Transverse colon (tissue), 4 donors: ENCODE measurements at regions not wholly inside any gene's neighbourhood (a gene's known extent, or its start where the extent isn't known, plus 50 kb on each side); places are given as distances from the start of the nearest gene placed in this dataset.
"Not testable (repeated sequence)": the region's sequence is repeated elsewhere in the genome, so short reads cannot be mapped to it uniquely, and the experiment has no call there.

ENCODE experiments used
- DNase-seq: peaks from one replicate; pipeline ENCODE4 v3.0.0-alpha.2; 2019
- H3K27ac ChIP-seq, 4 donors: fragments of 200-600 bp; sonication (generic); 2 replicates each; pipeline ENCODE4 v1.5.1; 2016 to 2018; ENCODE audit warnings: inconsistent platforms in 4 of 4
- H3K27me3 ChIP-seq: fragments of 200-600 bp; sonication (generic); 2 replicates; pipeline ENCODE4 v1.5.1; 2017; ENCODE audit warnings: inconsistent platforms
- H3K36me3 ChIP-seq, 4 donors: fragments of 200-600 bp; sonication (generic); 2 replicates each; pipeline ENCODE4 v1.5.1; 2017 to 2019; ENCODE audit warnings: inconsistent platforms in 4 of 4
- H3K4me1 ChIP-seq, 4 donors: fragments of 200-600 bp; sonication (generic); 2 replicates each; pipeline ENCODE4 v1.5.1; 2017 to 2020; ENCODE audit warnings: inconsistent platforms in 4 of 4
- H3K4me3 ChIP-seq, 4 donors: fragments of 200-600 bp; sonication (generic); 1 replicate in 1 of 4; 2 replicates in 3 of 4; pipeline versions ENCODE4 v1.5.1 to v1.6.1; 2017 to 2019; ENCODE audit warnings: inconsistent platforms in 4 of 4
- H3K9me3 ChIP-seq, 2 donors: fragments of 200-600 bp; sonication (generic); 2 replicates each; pipeline ENCODE4 v1.5.1; 2017 to 2019; ENCODE audit warnings: inconsistent platforms in 2 of 2
- EP300 ChIP-seq: sonication (generic); formaldehyde crosslinking; IDR thresholded peaks from one replicate; pipeline ENCODE4 v1.6.1; 2017; ENCODE audit warnings: antibody characterized with exemption, low read depth
- POLR2A ChIP-seq: fragments of 450-650 bp; IDR thresholded peaks from one replicate; pipeline ENCODE4 v1.6.1; 2016; ENCODE audit warnings: antibody characterized with exemption, mild to moderate bottlenecking, moderate library complexity
- POLR2AphosphoS5 ChIP-seq, 3 donors: sonication (generic); formaldehyde crosslinking; IDR thresholded peaks; one replicate each; pipeline ENCODE4 v1.6.1; 2016; ENCODE audit warnings: antibody characterized with exemption in 3 of 3
- WGBS, 2 donors: methylation state at CpG; one replicate each; pipeline ENCODE4 v1.1.5; 2018; ENCODE audit warnings: low coverage in 1 of 2; 5-methylcytosine and 5-hydroxymethylcytosine counted together
- in situ Hi-C, 4 donors: fragments of 200-750 bp; cut with MboI; loops; one replicate each; pipeline versions ENCODE4 v1.15.0 to v1.15.1; 2017; ENCODE audit warnings: low sequenced_read_pairs in 3 of 4, low pct_ligation_motif_present in 1 of 4, low pct_unique_long_range_greater_than_20kb in 1 of 4
- intact Hi-C: fragments of 100-400 bp; cut with DNase I; formaldehyde crosslinking; loops from one replicate; pipeline ENCODE4 v1.15.1; 2023; ENCODE audit warnings: low total_unique reads
- TF ChIP-seq, protein P1 (sequence below), 5 experiments: fragments of 200-600 bp in 3 of 5; fragments of 450-650 bp in 2 of 5; sonication (generic) in 3 of 5; IDR thresholded peaks; 1 replicate in 2 of 5; 2 replicates in 3 of 5; pipeline ENCODE4 v1.5.1; 2016 to 2017; ENCODE audit warnings: antibody characterized with exemption in 5 of 5, inconsistent platforms in 3 of 5, mild to moderate bottlenecking in 2 of 5, moderate library complexity in 1 of 5

DNA sequence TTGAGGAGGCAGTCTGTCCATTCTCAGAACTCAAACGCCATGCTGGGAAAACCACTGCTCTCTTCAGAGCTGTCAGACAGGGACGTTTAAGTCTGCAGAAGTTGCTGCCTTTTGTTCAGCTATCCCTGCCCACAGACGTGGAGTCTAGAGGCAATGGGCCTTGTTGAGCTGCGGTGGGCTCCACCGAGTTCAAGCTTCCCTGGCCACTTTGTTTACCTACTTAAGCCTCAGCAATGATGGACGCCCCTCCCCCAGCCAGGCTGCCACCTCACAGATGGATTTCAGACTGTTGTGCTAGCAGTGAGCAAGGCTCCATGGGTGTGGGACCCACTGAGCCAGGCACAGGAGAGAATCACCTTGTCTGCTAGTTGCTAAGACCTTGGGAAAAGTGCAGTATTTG, 375.1 kb downstream of the ZNF33B start:
- H3K4me3 ChIP-seq, H3K4me1 ChIP-seq, H3K9me3 ChIP-seq, H3K36me3 ChIP-seq, in situ Hi-C loops, H3K27ac ChIP-seq, intact Hi-C loops, DNase-seq, H3K27me3 ChIP-seq: not testable (repeated sequence)
- WGBS, 2 donors: 41% methylated on average over 6 of the region's 6 CpGs; no CpG with 5 or more reads in 1 of the 2 donors

DNA sequence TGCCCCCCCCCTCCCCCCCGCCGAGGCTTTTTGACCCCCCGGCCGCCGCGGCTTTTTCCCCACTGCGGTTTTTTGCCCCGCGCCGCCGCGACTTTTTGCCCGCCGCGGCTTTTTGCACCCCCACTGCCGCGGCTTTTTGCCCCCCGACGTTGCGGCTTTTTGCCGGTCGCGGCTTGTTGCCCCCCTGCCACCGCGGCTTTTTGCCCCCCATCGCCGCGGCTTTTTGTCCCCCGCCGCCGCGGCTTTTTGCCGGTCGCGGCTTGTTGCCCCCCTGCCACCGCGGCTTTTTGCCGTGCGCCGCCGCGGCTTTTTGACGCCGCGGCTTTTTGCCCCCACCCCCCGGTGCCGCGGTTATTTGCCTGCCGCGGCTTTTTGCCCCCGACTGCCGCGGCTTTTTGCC, 395.4 kb downstream of the ZNF33B start:
- H3K36me3 ChIP-seq, H3K4me3 ChIP-seq, H3K9me3 ChIP-seq, intact Hi-C loops, in situ Hi-C loops, DNase-seq, H3K4me1 ChIP-seq, H3K27me3 ChIP-seq, H3K27ac ChIP-seq: not testable (repeated sequence)
- no CpG with 5 or more reads among the region's 53 CpGs for WGBS, 2 donors

DNA sequence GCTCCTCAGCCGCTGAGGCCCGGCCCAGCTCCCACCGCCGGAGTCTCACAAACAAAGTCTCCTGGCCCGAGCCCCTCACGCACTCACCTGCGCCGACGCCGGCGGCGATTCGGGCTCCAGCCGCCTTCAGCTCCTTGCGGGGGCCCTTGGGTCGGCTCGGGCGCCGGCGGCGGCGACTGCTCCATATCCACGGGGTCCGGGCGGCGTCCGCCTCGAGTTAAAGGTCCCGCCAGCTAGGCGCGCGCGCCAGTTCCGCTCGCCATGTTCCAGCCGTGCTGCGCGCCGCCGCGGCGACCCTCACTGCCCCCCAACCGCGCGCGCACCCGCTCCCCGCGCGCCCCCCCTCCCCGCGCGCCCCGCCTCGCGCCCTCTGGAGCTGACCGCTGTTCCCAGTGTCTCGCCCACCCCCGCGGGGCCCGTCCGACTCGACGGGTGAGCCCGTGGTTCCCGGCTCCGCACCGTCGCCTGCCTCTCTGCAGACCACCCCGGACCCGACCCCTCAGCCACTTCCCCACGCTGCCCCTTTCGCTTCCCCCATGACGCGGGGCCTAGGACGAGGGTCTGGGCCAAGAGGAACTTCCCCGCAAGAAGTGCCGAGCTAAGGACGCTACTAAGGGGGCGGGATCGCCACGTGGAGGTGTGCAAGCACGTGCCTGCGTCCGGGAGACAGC, 396.1 kb downstream of the ZNF33B start:
- Histone ChIP-seq H3K27ac (no peak overlapping the region), H3K27me3 (no peaks in the 10 kb centered on the region), H3K36me3 (no peaks in the 10 kb centered on the region), H3K9me3 (no peaks in the 10 kb centered on the region), H3K4me1 (no peaks in the 10 kb centered on the region), H3K4me3 (peak overlapping the region in 1 of 4 donors; percentile 6)
- WGBS, 2 donors: 50% methylated on average over 8 of the region's 85 CpGs; no CpG with 5 or more reads in 1 of the 2 donors
- TF ChIP-seq EP300: no peak
- no peak for TF ChIP-seq POLR2AphosphoS5 (IDR thresholded peaks at IDR 0.05)
- no peak for TF ChIP-seq POLR2A
- TF ChIP-seq, protein P1, sequence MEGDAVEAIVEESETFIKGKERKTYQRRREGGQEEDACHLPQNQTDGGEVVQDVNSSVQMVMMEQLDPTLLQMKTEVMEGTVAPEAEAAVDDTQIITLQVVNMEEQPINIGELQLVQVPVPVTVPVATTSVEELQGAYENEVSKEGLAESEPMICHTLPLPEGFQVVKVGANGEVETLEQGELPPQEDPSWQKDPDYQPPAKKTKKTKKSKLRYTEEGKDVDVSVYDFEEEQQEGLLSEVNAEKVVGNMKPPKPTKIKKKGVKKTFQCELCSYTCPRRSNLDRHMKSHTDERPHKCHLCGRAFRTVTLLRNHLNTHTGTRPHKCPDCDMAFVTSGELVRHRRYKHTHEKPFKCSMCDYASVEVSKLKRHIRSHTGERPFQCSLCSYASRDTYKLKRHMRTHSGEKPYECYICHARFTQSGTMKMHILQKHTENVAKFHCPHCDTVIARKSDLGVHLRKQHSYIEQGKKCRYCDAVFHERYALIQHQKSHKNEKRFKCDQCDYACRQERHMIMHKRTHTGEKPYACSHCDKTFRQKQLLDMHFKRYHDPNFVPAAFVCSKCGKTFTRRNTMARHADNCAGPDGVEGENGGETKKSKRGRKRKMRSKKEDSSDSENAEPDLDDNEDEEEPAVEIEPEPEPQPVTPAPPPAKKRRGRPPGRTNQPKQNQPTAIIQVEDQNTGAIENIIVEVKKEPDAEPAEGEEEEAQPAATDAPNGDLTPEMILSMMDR (IDR thresholded peaks at IDR 0.05): no peak
- DNase-seq: no peak
- intact Hi-C loops (no loop called here), in situ Hi-C loops (no loop called here)

DNA sequence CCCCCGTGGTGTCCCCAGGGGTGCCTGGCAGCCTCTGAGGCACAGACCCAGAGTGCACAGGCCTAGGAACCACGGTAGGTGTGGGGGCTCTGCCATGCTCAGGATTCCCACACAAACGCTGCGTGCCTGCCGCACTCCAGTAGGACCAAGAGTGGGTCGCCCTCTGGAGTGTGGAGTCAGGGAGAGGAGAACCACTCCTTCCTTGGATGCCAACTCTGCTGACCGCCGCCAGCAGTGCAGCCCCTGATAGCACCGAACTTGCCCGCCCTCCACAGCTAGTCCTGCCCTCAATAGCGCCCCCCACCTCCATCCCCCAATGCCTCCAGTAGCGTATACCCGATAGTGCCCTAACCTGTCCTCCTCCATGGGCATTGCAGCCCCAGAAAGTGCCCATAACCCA, 402.0 kb downstream of the ZNF33B start:
- H3K27me3 ChIP-seq, DNase-seq, in situ Hi-C loops, H3K4me3 ChIP-seq, intact Hi-C loops, H3K4me1 ChIP-seq, H3K27ac ChIP-seq, H3K9me3 ChIP-seq, H3K36me3 ChIP-seq: not testable (repeated sequence)
- WGBS, 2 donors: 93% methylated on average over 3 to 6 of the region's 13 CpGs

DNA sequence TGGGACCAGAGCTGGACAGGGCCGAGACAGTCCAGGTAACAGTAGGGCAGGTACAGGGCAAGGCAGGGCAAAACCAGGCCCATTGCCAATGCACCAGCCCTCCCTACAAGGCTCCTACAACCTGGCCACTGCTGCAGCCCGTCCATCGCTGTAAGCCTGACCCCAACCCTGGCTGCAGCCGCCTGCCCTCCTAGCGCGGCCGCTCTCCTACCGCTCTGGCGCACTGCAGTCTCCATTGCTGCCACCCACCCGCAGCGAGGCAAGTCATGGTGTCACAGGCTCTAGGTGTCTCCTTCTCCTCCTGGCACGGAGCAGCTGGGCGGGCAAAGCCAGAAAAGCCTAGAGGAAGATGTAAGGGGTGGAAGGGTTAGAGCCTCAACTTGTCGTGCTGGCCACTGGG, 402.6 kb downstream of the ZNF33B start:
- intact Hi-C loops, H3K27ac ChIP-seq, H3K9me3 ChIP-seq, H3K4me1 ChIP-seq, in situ Hi-C loops, H3K36me3 ChIP-seq, H3K4me3 ChIP-seq, DNase-seq, H3K27me3 ChIP-seq: not testable (repeated sequence)
- whole genome bisulfite sequencing, 2 donors: 92% methylated on average over 5 of the region's 14 CpGs; no CpG with 5 or more reads in 1 of the 2 donors

DNA sequence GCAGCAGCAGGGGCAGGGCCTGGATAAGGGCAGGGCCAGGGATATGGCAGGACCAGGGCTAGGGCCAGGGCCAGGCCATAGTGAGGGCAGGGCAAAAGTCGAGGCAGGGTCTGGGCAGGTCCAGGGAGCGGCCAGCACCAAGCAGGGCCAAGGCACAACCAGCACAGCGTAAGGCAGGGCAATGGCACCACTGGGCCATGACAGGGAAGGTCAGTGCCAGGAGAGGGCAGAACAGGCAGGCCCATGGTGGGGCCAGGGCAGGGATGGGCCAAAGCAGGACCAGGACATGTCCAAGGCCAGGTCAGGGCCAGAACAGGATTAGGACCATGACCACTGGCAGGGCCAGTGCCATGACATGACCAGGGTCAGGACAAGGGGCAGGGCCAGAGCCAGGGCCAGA, 403.1 kb downstream of the ZNF33B start:
- H3K36me3 ChIP-seq, intact Hi-C loops, H3K9me3 ChIP-seq, H3K27ac ChIP-seq, H3K27me3 ChIP-seq, in situ Hi-C loops, H3K4me1 ChIP-seq, H3K4me3 ChIP-seq, DNase-seq: not testable (repeated sequence)
- WGBS, 2 donors: 89% methylated on average over 2 of the region's 3 CpGs; no CpG with 5 or more reads in 1 of the 2 donors

DNA sequence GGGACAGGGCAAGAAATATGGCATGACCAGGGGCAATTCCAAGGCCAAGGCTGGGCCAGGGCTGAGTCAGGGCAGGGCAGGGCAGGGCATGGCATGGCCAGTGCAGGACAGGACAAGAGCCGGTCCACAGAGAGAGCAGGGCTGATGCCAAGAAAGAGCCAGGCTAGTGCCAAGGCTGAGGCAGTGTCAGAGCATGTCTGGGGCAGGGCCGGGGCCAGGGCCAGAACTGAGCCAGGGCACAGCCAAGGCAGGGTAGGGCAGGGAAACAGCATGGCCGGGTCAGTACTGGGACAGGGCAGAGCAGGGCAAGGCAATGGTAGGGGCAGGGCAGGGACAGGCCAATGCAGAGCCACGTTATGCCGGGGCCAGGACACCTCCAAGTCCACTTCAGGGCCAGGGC, 403.9 kb downstream of the ZNF33B start:
- H3K36me3 ChIP-seq, H3K4me3 ChIP-seq, H3K4me1 ChIP-seq, H3K9me3 ChIP-seq, H3K27me3 ChIP-seq, in situ Hi-C loops, H3K27ac ChIP-seq, DNase-seq, intact Hi-C loops: not testable (repeated sequence)
- 80% methylated on average over 2 of the region's 5 CpGs; no CpG with 5 or more reads in 1 of the 2 donors for WGBS, 2 donors

DNA sequence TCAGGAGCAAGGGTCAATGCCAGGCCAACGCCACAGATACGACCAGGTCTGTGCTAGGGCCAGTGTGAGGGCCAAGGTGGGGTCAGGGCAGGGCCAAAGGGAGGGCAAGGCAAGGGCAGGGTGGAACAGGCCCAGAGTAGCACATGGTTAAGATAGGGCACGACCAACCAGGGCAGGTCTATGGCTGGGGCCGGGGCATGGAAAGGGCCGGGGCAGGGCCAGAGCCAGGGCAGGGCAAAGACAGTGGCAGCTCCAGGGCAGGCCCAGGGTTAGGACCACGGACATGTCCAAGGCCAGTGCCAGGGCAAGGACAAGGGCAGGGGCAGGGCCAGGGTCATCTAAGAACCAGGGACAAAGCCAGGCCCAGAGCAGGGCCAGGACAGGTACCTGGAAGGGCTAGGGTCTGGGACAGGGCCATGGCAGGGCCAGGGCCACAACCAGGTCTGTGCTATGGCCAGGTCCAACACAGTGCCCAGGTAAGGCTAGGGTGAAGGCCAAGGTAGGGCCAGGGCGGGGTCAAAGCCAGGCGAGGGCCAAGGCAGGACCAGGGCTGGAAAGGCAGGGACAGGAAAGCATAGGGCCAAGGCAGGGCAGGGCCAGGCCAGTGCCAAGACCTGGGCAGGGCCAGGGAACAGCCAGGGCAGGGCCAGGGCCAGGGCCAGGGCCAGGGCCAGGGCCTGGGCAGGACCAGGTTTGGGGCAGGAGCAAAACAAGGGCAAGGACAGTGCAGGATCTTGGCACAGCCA, 404.7 kb downstream of the ZNF33B start:
- H3K27me3 ChIP-seq, H3K36me3 ChIP-seq, H3K4me3 ChIP-seq, H3K27ac ChIP-seq, DNase-seq, H3K4me1 ChIP-seq, intact Hi-C loops, in situ Hi-C loops, H3K9me3 ChIP-seq: not testable (repeated sequence)
- WGBS, 2 donors: 79% methylated on average over 6 of the region's 8 CpGs; no CpG with 5 or more reads in 1 of the 2 donors

DNA sequence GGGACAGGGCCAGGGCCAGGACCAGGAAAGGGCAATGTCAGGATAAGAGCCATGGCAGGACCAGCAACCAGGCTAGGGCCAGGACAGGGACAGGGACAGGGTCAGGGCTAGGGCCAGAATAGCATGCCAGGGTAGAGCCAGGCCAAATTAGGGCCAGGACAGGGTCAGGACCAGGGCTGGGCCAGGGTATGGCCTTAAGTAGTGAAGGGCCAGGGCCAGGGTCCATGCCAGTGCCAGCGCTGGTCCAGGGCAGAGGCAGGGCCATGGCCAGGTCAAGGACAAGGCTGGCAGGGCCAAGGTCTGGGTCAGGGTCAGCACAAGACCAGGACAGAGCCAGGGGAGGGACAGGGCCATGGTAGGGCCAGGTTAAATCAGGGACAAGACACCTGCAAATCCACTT, 405.4 kb downstream of the ZNF33B start:
- H3K9me3 ChIP-seq, intact Hi-C loops, H3K4me1 ChIP-seq, in situ Hi-C loops, H3K4me3 ChIP-seq, H3K27me3 ChIP-seq, H3K27ac ChIP-seq, H3K36me3 ChIP-seq, DNase-seq: not testable (repeated sequence)
- no CpG with 5 or more reads among the region's 1 CpG for WGBS, 2 donors
